ENCODE measurements at regions not wholly inside any gene's neighbourhood (a gene's known extent, or its start where the extent isn't known, plus 50 kb on each side); places are given as distances from the start of the nearest gene placed in this dataset.

GRCh38 chr22:49303061-49303735 is 524.5 kb downstream of the BRD1 start:
- Histone ChIP-seq H3K4me3 (ENCODE audit: low read length, poor library complexity, severe bottlenecking) (no peak overlapping the region), H3F3A (ENCODE audit: low read depth) (no peaks in the 10 kb centered on the region), H3K4me2 (ENCODE audit: low read depth, low read length, poor library complexity, severe bottlenecking) (no peak overlapping the region), H2AFZ (ENCODE audit: low read length) (no peak overlapping the region), H3K9me3 (ENCODE audit: insufficient read depth, low read depth, low read length) (no peaks in the 10 kb centered on the region; the same call in 1 of the 2 replicates), H4K20me1 (ENCODE audit: insufficient read depth, low read length, poor library complexity, severe bottlenecking) (no peaks in the 10 kb centered on the region), H3K4me1 (ENCODE audit: insufficient read depth, low read length, poor library complexity, severe bottlenecking) (no peaks in the 10 kb centered on the region), H3K9ac (ENCODE audit: low read depth, low read length, poor library complexity, severe bottlenecking) (no peak overlapping the region), H3K27me3 (ENCODE audit: insufficient read depth, low read length, poor library complexity, severe bottlenecking) (no peaks in the 10 kb centered on the region), H3K79me2 (ENCODE audit: insufficient read depth, low read length) (no peaks in the 10 kb centered on the region), H3K36me3 (ENCODE audit: insufficient read depth, low read length) (no peaks in the 10 kb centered on the region), H3K9me2 (replicated peaks; ENCODE audit: low read depth, low read length) (no peaks in the 10 kb centered on the region)
- TF ChIP-seq CTCF (conservative IDR thresholded peaks at IDR 0.05; ENCODE audit: low read length) (no peak), EZH2phosphoT487 (IDR thresholded peaks at IDR 0.05; ENCODE audit: borderline replicate concordance) (no peak)

GRCh38 chr22:49302530-49302929 is 525.1 kb downstream of the BRD1 start:
- Histone ChIP-seq H3K4me3 (ENCODE audit: low read length, poor library complexity, severe bottlenecking) (no peak overlapping the region), H3K27me3 (ENCODE audit: insufficient read depth, low read length, poor library complexity, severe bottlenecking) (no peaks in the 10 kb centered on the region), H3K79me2 (ENCODE audit: insufficient read depth, low read length) (no peaks in the 10 kb centered on the region), H3F3A (ENCODE audit: low read depth) (no peaks in the 10 kb centered on the region), H3K4me1 (ENCODE audit: insufficient read depth, low read length, poor library complexity, severe bottlenecking) (no peaks in the 10 kb centered on the region), H3K9me3 (ENCODE audit: insufficient read depth, low read depth, low read length) (no peaks in the 10 kb centered on the region; the same call in 1 of the 2 replicates), H3K4me2 (ENCODE audit: low read depth, low read length, poor library complexity, severe bottlenecking) (no peak overlapping the region), H3K9me2 (replicated peaks; ENCODE audit: low read depth, low read length) (no peaks in the 10 kb centered on the region), H4K20me1 (ENCODE audit: insufficient read depth, low read length, poor library complexity, severe bottlenecking) (no peaks in the 10 kb centered on the region), H2AFZ (ENCODE audit: low read length) (no peak overlapping the region), H3K36me3 (ENCODE audit: insufficient read depth, low read length) (no peaks in the 10 kb centered on the region), H3K9ac (ENCODE audit: low read depth, low read length, poor library complexity, severe bottlenecking) (no peak overlapping the region)
- no peak for TF ChIP-seq CTCF (conservative IDR thresholded peaks at IDR 0.05; ENCODE audit: low read length)
- no peak for TF ChIP-seq EZH2phosphoT487 (IDR thresholded peaks at IDR 0.05; ENCODE audit: borderline replicate concordance)

DNA sequence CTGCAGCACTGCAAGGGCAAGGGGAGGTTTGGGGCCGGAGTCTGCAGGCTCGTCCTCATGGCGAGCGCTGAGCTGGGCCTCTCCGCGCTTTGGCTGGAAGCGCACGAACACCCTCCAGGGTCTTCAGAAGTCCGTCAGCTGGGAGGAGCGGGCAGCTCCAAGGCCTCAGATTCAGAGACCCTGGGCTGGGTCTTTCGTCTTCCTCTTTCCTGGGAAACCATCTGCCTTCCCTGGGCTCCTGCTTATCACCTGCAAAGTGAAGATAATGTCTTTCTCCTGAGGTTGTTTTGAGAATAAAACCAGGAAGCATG is 525.6 kb downstream of the BRD1 start:
- no peaks in the 10 kb centered on the region; the same call in 1 of the 2 replicates for H3K9me3 ChIP-seq (ENCODE audit: insufficient read depth, low read depth, low read length)

More for the DNA sequence above, 525.6 kb downstream of the BRD1 start:
- H3K4me3 ChIP-seq (ENCODE audit: low read length, poor library complexity, severe bottlenecking): no peak overlapping the region
- no peak for TF ChIP-seq EZH2phosphoT487 (IDR thresholded peaks at IDR 0.05; ENCODE audit: borderline replicate concordance)
- no peak for TF ChIP-seq CTCF (conservative IDR thresholded peaks at IDR 0.05; ENCODE audit: low read length)
- H3K4me2 ChIP-seq (ENCODE audit: low read depth, low read length, poor library complexity, severe bottlenecking): no peak overlapping the region
- no peaks in the 10 kb centered on the region for H4K20me1 ChIP-seq (ENCODE audit: insufficient read depth, low read length, poor library complexity, severe bottlenecking)
- H3K9me2 ChIP-seq (replicated peaks; ENCODE audit: low read depth, low read length): no peaks in the 10 kb centered on the region
- no peaks in the 10 kb centered on the region for H3K4me1 ChIP-seq (ENCODE audit: insufficient read depth, low read length, poor library complexity, severe bottlenecking)
- no peak overlapping the region for H3K9ac ChIP-seq (ENCODE audit: low read depth, low read length, poor library complexity, severe bottlenecking)
- H3F3A ChIP-seq (ENCODE audit: low read depth): no peaks in the 10 kb centered on the region
- H2AFZ ChIP-seq (ENCODE audit: low read length): no peak overlapping the region
- H3K79me2 ChIP-seq (ENCODE audit: insufficient read depth, low read length): no peaks in the 10 kb centered on the region
- H3K36me3 ChIP-seq (ENCODE audit: insufficient read depth, low read length): no peaks in the 10 kb centered on the region
- H3K27me3 ChIP-seq (ENCODE audit: insufficient read depth, low read length, poor library complexity, severe bottlenecking): no peaks in the 10 kb centered on the region
